GM21786 (cell line): ENCODE measurements at regions not wholly inside any gene's neighbourhood (a gene's known extent, or its start where the extent isn't known, plus 50 kb on each side); places are given as distances from the start of the nearest gene placed in this dataset.

Experiments used
- ATAC-seq: cut with Tn5 transposase; IDR thresholded peaks from one replicate; pipeline ENCODE4 v1.9.1; 2021; ENCODE audit not compliant: unreplicated experiment

DNA sequence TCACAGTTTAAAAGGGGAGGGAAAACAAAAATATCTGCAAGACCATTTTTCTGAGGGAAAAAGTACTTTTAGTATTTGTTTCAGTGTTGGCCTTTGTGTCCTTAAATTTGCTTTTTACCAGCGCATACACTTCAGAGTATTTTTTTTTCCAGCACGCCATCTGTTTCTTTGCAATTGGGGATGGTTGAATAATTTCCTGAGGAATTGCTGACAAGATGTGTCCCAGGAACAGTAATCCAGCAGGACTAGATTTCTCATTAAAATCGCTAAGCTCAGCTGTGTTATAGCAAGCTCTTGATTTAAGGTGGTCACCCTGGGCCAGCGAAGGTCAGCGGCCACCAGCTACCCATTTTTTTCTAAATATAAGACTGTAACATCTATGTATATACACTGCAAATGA, 156.9 kb upstream of the RHOBTB1 start:
- ATAC-seq = no peak

DNA sequence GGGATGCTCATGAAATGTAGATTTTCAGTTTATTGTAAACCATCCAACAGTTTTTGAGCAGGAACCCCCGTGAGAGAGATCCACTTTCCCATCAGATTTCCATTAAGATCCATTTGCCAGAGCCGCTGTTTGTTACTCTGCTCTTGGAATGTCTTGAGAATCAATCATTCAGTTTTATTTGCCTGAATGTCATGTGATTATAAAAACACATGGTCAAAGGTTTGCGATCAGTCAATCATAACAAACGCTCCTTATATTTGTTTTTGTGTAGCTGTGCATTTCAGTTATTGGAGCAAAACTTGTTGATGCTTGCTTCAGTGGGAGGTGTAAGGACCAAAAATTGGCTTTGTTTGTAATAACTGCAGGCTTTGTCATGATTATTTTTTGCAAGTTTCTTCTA, 155.8 kb upstream of the RHOBTB1 start:
- ATAC-seq = no peak

GRCh38 chr10:61098966-61099365, 155.0 kb upstream of the RHOBTB1 start:
- no peak for ATAC-seq

GRCh38 chr10:61097026-61097425, 153.0 kb upstream of the RHOBTB1 start:
- ATAC-seq = no peak

GRCh38 chr10:61096056-61096455, 152.1 kb upstream of the RHOBTB1 start:
- no peak for ATAC-seq

- no peak for ATAC-seq
Observed at GRCh38 chr10:61091531-61091930, 147.5 kb upstream of the RHOBTB1 start.

DNA sequence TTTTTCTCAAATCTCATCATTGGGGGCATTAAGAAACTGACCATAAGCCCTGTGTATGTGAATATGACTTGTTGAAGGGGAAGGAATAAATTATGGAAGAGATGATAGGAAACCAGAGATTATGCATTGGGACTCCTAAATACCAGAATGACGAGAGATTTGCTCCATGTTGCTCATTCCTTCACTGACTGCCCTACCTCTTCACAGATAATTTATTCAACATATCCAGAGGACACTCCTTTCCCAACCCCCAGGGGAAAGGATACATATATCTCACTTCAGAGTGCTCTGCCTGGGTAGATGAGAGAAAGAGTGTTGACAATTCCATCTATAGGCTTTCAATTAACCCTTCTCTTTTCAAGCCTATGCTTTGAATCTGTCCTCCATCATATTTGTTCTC, 145.3 kb upstream of the RHOBTB1 start:
- ATAC-seq = no peak

GRCh38 chr10:61084493-61084892, 140.5 kb upstream of the RHOBTB1 start:
- no peak for ATAC-seq

DNA sequence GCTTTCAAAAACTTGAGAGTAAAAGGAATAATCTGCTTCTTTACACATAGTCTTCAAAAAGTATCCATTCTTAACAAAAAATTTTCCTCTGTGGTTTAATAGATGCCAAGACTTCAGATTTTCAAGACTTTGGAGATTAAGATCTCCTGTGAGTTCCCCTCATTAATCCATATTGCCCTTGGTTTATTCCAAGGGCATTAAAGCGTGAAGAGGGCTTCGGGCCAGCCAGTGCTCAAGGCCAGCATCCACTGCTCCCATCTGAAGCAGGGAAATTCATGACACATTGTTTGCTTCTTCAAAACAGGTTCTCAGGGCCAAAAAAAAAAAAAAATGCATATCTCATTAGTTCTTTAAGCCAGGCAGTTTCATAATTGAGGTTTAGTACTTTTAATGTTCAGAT, 137.3 kb upstream of the RHOBTB1 start:
- ATAC-seq = no peak

- ATAC-seq = no peak
Observed at GRCh38 chr10:61078542-61079275, 134.7 kb upstream of the RHOBTB1 start.

DNA sequence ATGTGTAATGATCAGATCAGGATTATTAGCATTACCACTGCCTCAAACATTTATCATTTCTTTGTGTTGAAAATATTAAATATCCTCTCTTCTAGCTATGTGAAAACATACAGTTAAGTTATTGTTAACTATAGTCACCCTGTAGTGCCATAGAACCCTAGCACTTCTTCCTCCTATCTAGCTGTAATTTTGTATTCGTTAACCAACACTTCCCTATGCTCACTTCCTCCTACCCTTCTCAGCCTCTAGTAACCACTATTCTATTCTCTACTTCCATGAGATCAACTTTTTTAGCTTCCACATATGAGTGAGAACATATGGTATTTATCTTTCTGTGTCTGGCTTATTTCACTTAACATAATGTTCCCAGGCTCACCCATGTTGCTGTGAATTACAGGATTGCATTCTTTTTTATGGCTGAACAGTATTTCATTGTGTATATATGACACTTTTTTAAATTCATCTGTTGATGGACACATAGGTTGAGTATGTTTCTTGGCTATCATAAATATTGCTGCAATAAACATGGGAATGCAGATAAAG, 132.7 kb upstream of the RHOBTB1 start:
- no peak for ATAC-seq

DNA sequence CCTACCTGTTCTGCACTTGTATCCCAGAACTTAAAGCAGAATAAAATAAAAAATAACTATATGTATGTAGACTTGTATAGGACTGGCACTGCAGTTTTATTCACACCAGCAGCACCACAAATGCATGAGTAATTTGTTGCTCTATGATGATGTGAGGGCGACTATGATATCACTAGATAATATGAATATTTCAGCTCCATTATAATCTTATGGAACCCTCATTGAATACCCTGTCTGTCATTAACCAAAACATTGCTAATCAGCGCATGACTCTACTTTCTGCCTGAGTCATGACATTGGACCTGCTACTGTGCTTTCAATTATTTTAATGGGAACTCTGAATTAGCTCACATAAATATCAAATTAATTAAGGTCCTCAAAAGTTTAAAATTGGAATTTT, 129.4 kb upstream of the RHOBTB1 start:
- ATAC-seq = no peak

GRCh38 chr10:61071580-61071979, 127.6 kb upstream of the RHOBTB1 start:
- ATAC-seq = no peak

DNA sequence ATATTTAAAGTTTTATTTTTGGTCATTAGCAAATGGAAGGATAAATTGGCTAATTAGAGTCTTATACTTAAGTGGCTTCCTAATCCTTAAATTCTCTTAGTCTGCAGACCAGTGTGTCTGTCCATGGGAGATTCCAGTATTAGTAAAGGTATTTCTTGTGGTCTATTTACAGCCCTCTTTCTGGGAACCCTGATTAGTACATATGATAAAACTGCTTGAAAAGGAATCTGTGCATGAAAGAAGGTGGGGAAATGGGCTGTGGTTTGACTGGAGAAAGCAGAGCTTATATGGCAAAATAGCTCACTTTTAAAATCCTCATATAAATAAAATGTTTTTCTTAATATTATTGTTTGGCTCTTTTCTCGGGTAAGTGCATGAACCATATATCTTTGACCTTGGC, 124.5 kb upstream of the RHOBTB1 start:
- no peak for ATAC-seq

GRCh38 chr10:61067671-61068336, 123.8 kb upstream of the RHOBTB1 start:
- no peak for ATAC-seq

DNA sequence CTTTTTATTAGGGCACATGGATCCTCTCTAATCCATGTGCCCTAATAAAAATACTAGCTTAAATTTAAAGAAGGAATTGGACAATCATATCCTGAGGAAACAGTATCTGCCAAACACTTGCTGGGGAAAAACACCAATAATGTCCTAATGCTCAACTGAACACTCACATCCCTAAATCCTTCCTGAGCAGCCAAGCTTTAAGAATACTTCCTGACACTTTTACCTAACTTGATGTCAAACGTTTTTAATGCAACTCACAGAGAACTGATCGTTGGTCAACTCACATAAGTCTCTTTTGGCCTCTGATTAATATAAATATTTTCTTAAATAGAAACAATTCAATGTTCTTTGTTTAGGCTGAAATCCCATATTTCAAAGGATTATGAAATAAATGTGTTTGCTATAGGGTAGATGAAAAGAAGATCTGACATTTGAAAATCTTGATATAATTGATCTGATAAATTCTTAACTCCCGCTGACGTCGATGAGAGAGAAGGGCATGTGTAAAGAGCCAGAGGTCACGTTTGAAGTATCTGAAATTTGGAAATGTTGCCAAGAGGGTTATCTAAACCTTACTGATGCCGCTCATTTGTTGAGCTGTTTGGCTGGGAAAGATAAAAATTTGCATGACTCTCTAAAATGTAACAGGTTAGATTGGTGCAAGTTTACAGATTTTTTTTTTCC, 122.8 kb upstream of the RHOBTB1 start:
- no peak for ATAC-seq

DNA sequence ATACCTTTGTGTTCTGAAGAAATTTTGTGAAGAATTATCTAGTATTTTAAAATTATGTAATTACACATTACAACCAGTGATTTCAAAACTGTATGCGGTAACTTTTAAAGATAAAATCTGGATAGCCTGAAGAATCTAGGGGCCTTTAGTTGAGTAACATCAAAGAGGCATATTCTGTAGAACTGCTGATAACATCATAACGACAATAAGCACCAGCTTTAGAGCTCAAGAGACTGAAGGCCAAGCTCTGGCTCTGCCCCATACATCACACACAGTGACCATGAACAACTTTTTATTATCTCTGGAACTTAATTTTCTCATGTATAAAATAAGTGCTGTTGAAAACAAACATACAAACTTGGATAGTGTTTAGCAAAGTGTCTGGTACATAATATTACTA, 121.1 kb upstream of the RHOBTB1 start:
- ATAC-seq = no peak

DNA sequence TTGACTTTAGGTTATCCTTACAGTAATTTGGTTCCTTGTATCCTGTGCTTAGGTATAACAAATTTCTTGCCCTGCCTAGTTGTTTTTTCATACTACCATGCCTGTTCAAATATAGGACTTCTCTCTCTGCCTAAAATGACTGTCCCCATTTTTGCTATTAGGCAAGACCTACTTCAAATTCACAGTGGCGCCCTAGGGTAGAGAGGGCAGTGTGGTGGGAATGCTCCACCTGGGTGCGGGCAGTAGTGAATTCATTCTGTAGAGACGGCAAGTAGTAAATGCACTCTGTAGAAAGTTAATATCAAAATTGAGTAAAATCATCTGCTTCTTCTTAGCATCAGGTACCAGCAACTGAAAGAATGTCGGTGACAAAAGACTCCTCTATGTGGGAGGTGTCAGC, 120.4 kb upstream of the RHOBTB1 start:
- no peak for ATAC-seq

- ATAC-seq = no peak
Observed at GRCh38 chr10:61063901-61064300, 119.9 kb upstream of the RHOBTB1 start.

DNA sequence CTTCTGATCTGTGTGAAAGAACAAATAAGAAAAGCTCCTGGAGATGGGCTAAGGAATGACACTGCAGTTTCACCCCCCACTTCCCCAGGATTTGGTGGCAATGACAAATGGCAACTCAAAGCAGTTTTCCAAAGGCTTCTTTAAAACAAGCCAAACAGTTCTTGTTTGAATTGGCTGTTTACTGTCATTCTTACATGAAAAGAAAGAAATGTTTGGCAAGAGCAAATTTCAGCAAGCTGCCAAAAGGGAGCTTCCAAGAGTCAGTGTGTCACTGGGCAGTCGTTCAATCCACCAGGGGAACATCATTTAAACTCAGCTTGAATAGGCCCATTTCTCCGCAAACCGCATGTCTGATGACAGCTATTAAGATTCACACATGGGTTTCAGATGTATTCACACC, 119.0 kb upstream of the RHOBTB1 start:
- no peak for ATAC-seq

- ATAC-seq = no peak
Observed at GRCh38 chr10:61061923-61062504, 118.0 kb upstream of the RHOBTB1 start.

DNA sequence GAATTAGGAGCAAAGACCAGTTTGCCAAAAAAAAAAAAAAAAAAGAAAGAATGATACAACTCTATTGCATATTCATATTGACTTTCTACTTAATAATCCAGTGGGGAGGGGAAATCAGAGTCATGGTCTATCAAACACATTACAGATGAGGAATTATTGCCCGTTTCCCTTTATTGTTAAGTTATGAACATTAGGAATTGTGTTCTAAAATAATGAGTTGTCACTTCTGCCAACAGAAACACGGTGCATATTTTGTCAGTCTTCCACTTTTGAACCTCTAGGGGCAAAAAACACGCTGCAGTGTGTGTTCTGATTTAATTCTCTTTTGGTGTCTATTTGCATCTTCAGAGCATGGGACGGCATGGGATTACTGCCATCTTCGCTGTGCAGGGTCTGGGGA, 115.7 kb upstream of the RHOBTB1 start:
- no peak for ATAC-seq
